GM21786 (cell line): ENCODE measurements at regions not wholly inside any gene's neighbourhood (a gene's known extent, or its start where the extent isn't known, plus 50 kb on each side); places are given as distances from the start of the nearest gene placed in this dataset.

Source experiments
- ATAC-seq: cut with Tn5 transposase; IDR thresholded peaks from one replicate; pipeline ENCODE4 v1.9.1; 2021; ENCODE audit not compliant: unreplicated experiment

- no peak for ATAC-seq
These were observed 64.6 kb upstream of the BCAR3 start for GRCh38 chr1:93746021-93746812.

DNA sequence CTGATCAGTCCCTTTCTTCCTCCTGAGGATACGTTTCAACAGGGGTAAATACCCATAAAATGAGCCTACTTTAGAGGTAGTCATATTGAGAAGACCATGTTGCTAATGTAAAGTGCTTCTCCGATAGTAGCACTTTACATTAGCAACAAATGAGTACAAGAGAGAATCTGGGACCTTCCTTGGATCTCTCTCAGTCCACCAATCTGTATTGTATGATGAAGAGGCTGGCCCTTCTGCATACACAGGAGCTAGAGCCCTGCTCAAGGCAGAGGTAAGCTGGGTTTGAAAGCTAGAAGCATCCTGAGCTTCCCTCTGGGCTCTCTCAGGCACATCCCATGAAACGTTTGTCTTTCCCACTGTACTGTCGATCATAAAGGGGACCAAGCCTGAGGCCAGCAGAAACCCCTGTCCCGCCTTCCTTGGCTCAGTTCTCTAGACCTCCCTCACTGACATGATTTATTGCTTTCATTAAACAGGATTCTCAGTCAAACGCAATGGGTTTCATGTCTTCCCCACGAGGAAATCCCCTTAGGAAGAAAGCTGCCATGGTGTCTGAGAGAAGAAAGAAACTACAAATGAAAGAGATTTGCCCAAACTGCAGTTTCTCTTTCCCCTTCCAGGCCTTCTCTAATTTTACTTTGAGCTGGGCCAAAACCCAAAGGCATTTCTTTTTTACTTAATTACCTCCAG lies 62.8 kb upstream of the BCAR3 start:
- peak; percentile 51 for ATAC-seq

- ATAC-seq, result no peak
These were observed 61.8 kb upstream of the BCAR3 start for GRCh38 chr1:93743465-93743864.

DNA sequence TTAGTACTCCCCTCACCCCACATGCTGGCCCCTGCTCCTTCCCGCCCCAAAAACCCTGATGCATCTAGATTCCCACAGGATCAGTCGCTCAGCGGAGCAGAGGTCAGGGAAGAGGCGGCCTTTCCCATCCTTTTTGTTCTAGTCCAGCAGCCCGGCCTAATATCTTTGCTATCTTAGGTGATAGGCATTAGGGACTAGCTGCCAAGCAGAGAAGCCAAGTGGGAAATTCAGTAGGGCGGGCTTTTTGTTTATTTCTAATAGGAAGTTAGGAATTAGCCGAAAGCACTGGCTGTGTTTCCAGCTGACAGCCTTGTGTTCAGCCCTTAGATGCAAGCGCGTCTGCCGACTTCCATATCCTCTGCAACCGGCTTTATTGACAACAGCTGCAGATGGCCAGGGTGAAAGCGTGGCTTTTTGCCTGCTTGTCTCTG lies 59.0 kb upstream of the BCAR3 start:
- ATAC-seq, result no peak

GRCh38 chr1:93740157-93740556 lies 58.5 kb upstream of the BCAR3 start:
- ATAC-seq, result no peak

DNA sequence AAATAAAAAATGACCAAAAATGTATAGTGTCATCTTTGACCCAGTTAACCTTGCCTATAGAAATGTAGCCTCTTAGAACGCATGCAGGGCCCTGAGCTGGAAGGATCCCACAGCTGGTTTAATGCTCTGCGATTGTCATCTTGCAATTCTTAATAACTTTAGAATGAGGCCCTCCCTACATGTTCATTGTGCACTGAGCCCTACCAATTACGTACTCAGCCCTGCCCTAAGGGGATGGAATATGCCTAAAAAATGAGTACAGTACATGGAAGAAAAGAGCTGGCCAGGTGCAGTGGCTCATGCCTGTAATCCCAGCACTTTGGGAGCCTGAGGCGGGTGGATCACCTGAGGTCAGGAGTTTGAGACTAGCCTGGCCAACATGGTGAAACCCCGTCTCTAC lies 57.8 kb upstream of the BCAR3 start:
- ATAC-seq, result no peak

GRCh38 chr1:93738926-93739325 lies 57.3 kb upstream of the BCAR3 start:
- ATAC-seq, result no peak

DNA sequence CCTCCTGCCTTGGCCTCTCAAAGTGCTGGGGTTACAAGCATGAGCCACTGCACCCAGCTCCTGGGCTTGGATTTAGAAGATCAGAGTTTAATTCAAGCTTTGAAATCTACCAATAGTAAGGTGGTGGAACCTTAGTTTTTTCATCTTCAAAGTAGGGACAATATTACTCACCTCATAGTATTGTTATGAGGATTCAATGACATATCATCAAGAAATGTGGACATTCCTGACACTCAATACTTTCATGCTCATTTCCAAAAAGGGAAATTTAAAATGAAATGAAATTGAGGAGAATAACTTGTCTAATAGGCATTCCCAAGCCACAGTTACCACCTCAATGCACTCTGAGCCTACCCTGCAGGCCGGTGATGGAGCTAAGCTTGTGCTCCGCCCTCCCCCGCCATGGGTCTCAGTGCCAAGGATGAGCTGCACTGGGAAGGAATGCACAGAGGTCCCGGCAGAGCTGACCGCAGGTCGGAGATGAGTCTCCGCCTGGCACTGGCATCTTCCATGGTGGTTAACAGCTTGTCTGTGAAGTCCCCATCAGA lies 56.5 kb upstream of the BCAR3 start:
- no peak for ATAC-seq

DNA sequence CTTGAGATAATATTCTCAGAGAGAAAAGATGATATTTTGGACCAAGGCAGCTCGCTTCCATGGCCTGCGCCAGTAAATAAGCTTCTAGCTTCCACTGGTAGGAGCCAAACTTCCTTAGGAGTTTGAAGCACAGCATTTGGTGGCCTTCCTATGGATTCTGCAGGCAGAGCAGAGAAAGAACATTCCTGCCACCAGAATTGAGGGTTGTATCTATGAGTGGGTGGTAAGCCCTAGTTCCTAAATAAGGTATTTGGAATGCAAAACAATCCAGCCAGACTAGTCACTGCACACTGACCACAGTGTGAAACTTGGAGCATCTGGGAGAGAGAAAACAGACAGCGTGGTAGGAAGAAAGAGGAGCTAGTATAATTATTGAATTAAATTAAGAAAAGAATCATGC lies 54.1 kb upstream of the BCAR3 start:
- no peak for ATAC-seq

- ATAC-seq, result no peak
These were observed 53.4 kb upstream of the BCAR3 start for GRCh38 chr1:93734999-93735398.

DNA sequence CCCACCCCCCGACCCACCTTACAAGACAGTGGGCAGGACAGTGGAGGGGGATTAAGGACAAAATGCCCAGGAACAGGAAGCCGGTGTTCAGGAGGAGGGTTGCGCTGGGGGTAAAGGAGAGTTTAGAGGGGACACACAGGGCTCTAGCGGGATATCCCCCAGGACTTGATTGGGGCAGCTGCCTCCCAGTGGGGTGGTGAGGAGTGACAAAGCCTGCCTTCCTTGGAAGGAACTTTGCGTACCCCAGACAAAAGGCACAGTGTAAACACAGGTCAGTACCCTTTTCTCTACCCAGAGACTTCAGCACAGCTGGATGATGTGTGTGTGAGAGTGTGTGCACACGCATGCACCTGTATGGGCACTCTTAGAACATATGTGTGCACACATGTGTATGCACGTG lies 51.7 kb upstream of the BCAR3 start:
- no peak for ATAC-seq

- ATAC-seq, result no peak
These were observed 50.9 kb upstream of the BCAR3 start for GRCh38 chr1:93732514-93732913.
